BLaER1 treated with 17β-estradiol and CSF1 and Interleukin-3, amounts not matched to agents 10 nM and 100 nM (cell line): ENCODE measurements at regions not wholly inside any gene's neighbourhood (a gene's known extent, or its start where the extent isn't known, plus 50 kb on each side); places are given as distances from the start of the nearest gene placed in this dataset.

Source experiments
- H3K27ac ChIP-seq, 11 experiments: shearing (Covaris generic); formaldehyde crosslinking; 2 replicates each; pipeline ENCODE4 v1.8.1; 2022
- H3K27me3 ChIP-seq, 11 experiments: shearing (Covaris generic); formaldehyde crosslinking; 2 replicates each; pipeline ENCODE4 v1.8.1; 2022
- H3K36me3 ChIP-seq, 11 experiments: shearing (Covaris generic); formaldehyde crosslinking; 2 replicates each; pipeline ENCODE4 v1.8.1; 2022
- H3K4me1 ChIP-seq, 10 experiments: shearing (Covaris generic); formaldehyde crosslinking; 2 replicates each; pipeline ENCODE4 v1.8.1; 2022
- H3K4me2 ChIP-seq, 11 experiments: shearing (Covaris generic); formaldehyde crosslinking; 2 replicates each; pipeline ENCODE4 v1.8.1; 2022
- H3K4me3 ChIP-seq, 10 experiments: shearing (Covaris generic); formaldehyde crosslinking; 2 replicates each; pipeline ENCODE4 v1.8.1; 2022
- H3K9ac ChIP-seq, 11 experiments: shearing (Covaris generic); formaldehyde crosslinking; 2 replicates each; pipeline ENCODE4 v1.8.1; 2022
- H3K9me3 ChIP-seq, 11 experiments: shearing (Covaris generic); formaldehyde crosslinking; replicated peaks in 1 of 11; 2 replicates each; pipeline ENCODE4 v1.8.1; 2022
- H4K20me1 ChIP-seq, 11 experiments: shearing (Covaris generic); formaldehyde crosslinking; 2 replicates each; pipeline ENCODE4 v1.8.1; 2022
- Cebpa-rat ChIP-seq, 11 experiments: shearing (Covaris generic); IDR thresholded peaks; 2 replicates each; pipeline ENCODE4 v1.8.1; 2022

- no peak for TF ChIP-seq Cebpa-rat (IDR thresholded peaks at IDR 0.05)
- Histone ChIP-seq H3K9ac (no peak overlapping the region), H3K9me3 (peaks cover 2 to 12% (median 6%) of the 10 kb centered on the region in 11 experiments; a peak in 17 of 22 replicates), H3K27me3 (no peaks in the 10 kb centered on the region), H3K4me2 (no peak overlapping the region), H3K36me3 (no peaks in the 10 kb centered on the region), H4K20me1 (no peaks in the 10 kb centered on the region), H3K4me1 (no peaks in the 10 kb centered on the region), H3K27ac (no peak overlapping the region), H3K4me3 (no peak overlapping the region)
These were observed 49.9 kb upstream of the EXOC4 start for GRCh38 chr7:133202942-133203341.
